ENCODE measurements at regions not wholly inside any gene's neighbourhood (a gene's known extent, or its start where the extent isn't known, plus 50 kb on each side); places are given as distances from the start of the nearest gene placed in this dataset.

DNA sequence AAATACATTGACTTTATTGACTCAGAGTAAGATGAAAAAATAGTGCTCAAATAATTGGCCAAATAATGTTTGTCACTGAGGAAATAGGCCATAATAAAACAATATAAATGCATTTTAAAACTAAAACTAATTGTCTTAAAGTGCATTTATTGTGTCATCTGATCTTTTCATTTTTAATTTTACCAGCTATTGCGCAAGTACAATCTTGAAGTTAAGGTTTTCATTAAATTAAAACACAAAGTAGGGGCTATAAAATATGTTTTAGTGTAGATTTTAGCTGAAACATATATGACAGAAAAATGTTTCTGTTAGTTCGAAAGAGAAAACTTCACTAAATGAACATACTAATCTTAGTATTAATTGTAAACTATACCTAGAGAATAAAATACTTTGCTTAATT, 832.8 kb downstream of the FSCB start:
- dilution Hi-C loops (cut with HindIII; ENCODE audit: low sequenced_read_pairs, unreplicated experiment) = no loop called here
- no TSS peak for BruUV-seq (replicated peaks)
- Histone ChIP-seq H4K91ac (ENCODE audit: insufficient read depth, low read depth, low read length) (no peak overlapping the region), H3K79me1 (ENCODE audit: low read depth in 1 of 2, low read length in 2 of 2) (no peaks in the 10 kb centered on the region), H3K4me3 (ENCODE audit: insufficient read depth, low read depth, low read length) (no peak overlapping the region), H2AK5ac (ENCODE audit: low read depth, low read length) (no peak overlapping the region), H3K9ac (ENCODE audit: low read depth, low read length) (no peak overlapping the region), H2AFZ (replicated peaks; ENCODE audit: low read length, poor library complexity) (no peak overlapping the region), H3K9me3 (ENCODE audit: control insufficient read depth, insufficient read depth, low read length) (no peaks in the 10 kb centered on the region), H3K27me3 (ENCODE audit: control insufficient read depth, insufficient read depth, low read length) (no peaks in the 10 kb centered on the region), H2BK120ac (ENCODE audit: low read depth, low read length) (no peak overlapping the region), H3K4me2 (ENCODE audit: low read depth, low read length) (no peak overlapping the region), H3K56ac (ENCODE audit: extremely low read depth, insufficient read depth, low read length) (no peak overlapping the region), H3K23ac (ENCODE audit: low read depth, low read length) (no peak overlapping the region), H4K5ac (ENCODE audit: low read depth, low read length) (no peak overlapping the region), H4K8ac (ENCODE audit: low read depth in 2 of 2, low read length in 2 of 2) (no peak overlapping the region), H3K18ac (ENCODE audit: low read depth, low read length) (no peak overlapping the region), H4K20me1 (ENCODE audit: insufficient read depth, low read length) (no peaks in the 10 kb centered on the region), H3K27ac (ENCODE audit: insufficient read depth, low read length) (no peak overlapping the region), H2BK20ac (ENCODE audit: low read depth, low read length) (no peak overlapping the region), H2AK9ac (replicated peaks; ENCODE audit: low read depth, low read length, poor library complexity) (no peak overlapping the region), H3K9me1 (ENCODE audit: insufficient read depth, low read length) (no peaks in the 10 kb centered on the region), H3K36me3 (ENCODE audit: control insufficient read depth, insufficient read depth, low read length) (no peaks in the 10 kb centered on the region), H2BK5ac (ENCODE audit: low read depth, low read length, poor library complexity, severe bottlenecking) (no peak overlapping the region), H3K14ac (replicated peaks; ENCODE audit: low read depth, low read length) (no peak overlapping the region), H2BK15ac (ENCODE audit: low read depth, low read length) (no peak overlapping the region), H3K4me1 (ENCODE audit: control insufficient read depth, insufficient read depth, low read length) (no peaks in the 10 kb centered on the region), H3K4ac (ENCODE audit: low read depth, low read length) (no peak overlapping the region)
- no peak for DNase-seq
- no CpG with 5 or more reads among the region's 2 CpGs for WGBS, 2 experiments (ENCODE audit: extremely low coverage in 2 of 2, insufficient read length in 1 of 2)
- ChIA-PET CTCF (no interaction called here), POLR2A (ENCODE audit: unreplicated experiment) (no interaction called here)
- no peak for ATAC-seq (ENCODE audit: low read depth)
- in situ Hi-C loops (cut with MboI; ENCODE audit: low sequenced_read_pairs) = no loop called here
- no peak for TF ChIP-seq SMC3 (IDR thresholded peaks at IDR 0.05; ENCODE audit: low read depth, low read length)
- no peak for TF ChIP-seq MAFK (IDR thresholded peaks at IDR 0.05; ENCODE audit: low read depth, low read length)
- peak; percentile 74 for TF ChIP-seq CEBPB (IDR thresholded peaks at IDR 0.05; ENCODE audit: low read depth, low read length)
- intact Hi-C loops (cut with micrococcal nuclease) = no loop called here
